Gastroesophageal sphincter (tissue), 4 donors: ENCODE measurements at regions not wholly inside any gene's neighbourhood (a gene's known extent, or its start where the extent isn't known, plus 50 kb on each side); places are given as distances from the start of the nearest gene placed in this dataset.

Experiments used
- ATAC-seq: fragments of 150-250 bp; one replicate; pipeline ENCODE4 v1.9.1; 2016; ENCODE audit warnings: mild to moderate bottlenecking, moderate library complexity
- H3K27ac ChIP-seq, 4 donors: fragments of 200-600 bp; sonication (generic) in 3 of 4; 1 replicate in 3 of 4; 2 replicates in 1 of 4; pipeline ENCODE4 v1.5.1; 2016 to 2019
- H3K27me3 ChIP-seq: fragments of 200-600 bp; sonication (generic); one replicate; pipeline ENCODE4 v1.5.1; 2019
- H3K36me3 ChIP-seq, 2 donors: fragments of 200-600 bp; sonication (generic); one replicate each; pipeline ENCODE4 v1.5.1; 2019; ENCODE audit warnings: control low read depth in 1 of 2
- H3K4me1 ChIP-seq, 3 donors: fragments of 200-600 bp; sonication (generic); 1 replicate in 2 of 3; 2 replicates in 1 of 3; pipeline ENCODE4 v1.5.1; 2016 to 2019; ENCODE audit warnings: control low read depth in 2 of 3
- H3K4me3 ChIP-seq, 2 donors: fragments of 200-600 bp; sonication (generic); one replicate each; pipeline ENCODE4 v1.5.1; 2019; ENCODE audit warnings: mild to moderate bottlenecking in 1 of 2, moderate library complexity in 1 of 2
- H3K9me3 ChIP-seq, 3 donors: fragments of 200-600 bp; sonication (generic); one replicate each; pipeline ENCODE4 v1.5.1; 2017 to 2019; ENCODE audit warnings: control low read depth in 2 of 3
- CTCF ChIP-seq, 4 experiments: fragments of 200-600 bp in 2 of 4; fragments of 450-650 bp in 2 of 4; sonication (generic) in 1 of 4; IDR thresholded peaks; one replicate each; pipeline ENCODE4 v1.5.1; 2017 to 2019; ENCODE audit warnings: antibody characterized with exemption in 4 of 4, mild to moderate bottlenecking in 2 of 4, moderate library complexity in 2 of 4
- EP300 ChIP-seq: sonication (generic); formaldehyde crosslinking; IDR thresholded peaks from one replicate; pipeline ENCODE4 v1.6.1; 2017; ENCODE audit warnings: antibody characterized with exemption, mild to moderate bottlenecking
- POLR2A ChIP-seq, 2 donors: fragments of 450-650 bp; IDR thresholded peaks; one replicate each; pipeline ENCODE4 v1.6.1; 2017; ENCODE audit warnings: antibody characterized with exemption in 2 of 2, mild to moderate bottlenecking in 2 of 2, moderate library complexity in 1 of 2
- POLR2AphosphoS5 ChIP-seq: sonication (generic); formaldehyde crosslinking; IDR thresholded peaks from one replicate; pipeline ENCODE4 v1.6.1; 2017; ENCODE audit warnings: antibody characterized with exemption
- WGBS, 2 donors: methylation state at CpG; one replicate each; pipeline ENCODE4 v1.1.5; 2018; ENCODE audit warnings: low coverage in 1 of 2; 5-methylcytosine and 5-hydroxymethylcytosine counted together

GRCh38 chr7:20466543-20467021 lies 135.9 kb downstream of the ITGB8 start:
- WGBS, 2 donors, result 90 to 92% methylated on average over 1 of the region's 1 CpG
- ATAC-seq, result peak; percentile 31
- Histone ChIP-seq H3K4me3 (no peak overlapping the region), H3K27ac (no peak overlapping the region), H3K27me3 (no peaks in the 10 kb centered on the region), H3K4me1 (no peaks in the 10 kb centered on the region), H3K9me3 (no peaks in the 10 kb centered on the region), H3K36me3 (no peaks in the 10 kb centered on the region)
- no peak for TF ChIP-seq POLR2AphosphoS5

GRCh38 chr7:20470082-20470481 lies 139.4 kb downstream of the ITGB8 start:
- H3K27me3 ChIP-seq, result no peaks in the 10 kb centered on the region
- H3K36me3 ChIP-seq, result no peaks in the 10 kb centered on the region
- 20 to 38% methylated on average over 1 of the region's 1 CpG for WGBS, 2 donors
- no peaks in the 10 kb centered on the region for H3K9me3 ChIP-seq
- no peak overlapping the region for H3K27ac ChIP-seq
- H3K4me3 ChIP-seq, result no peak overlapping the region
- no peak for ATAC-seq
- H3K4me1 ChIP-seq, result no peaks in the 10 kb centered on the region
- no peak for TF ChIP-seq POLR2AphosphoS5
- TF ChIP-seq CTCF (IDR thresholded peaks at IDR 0.05), result no peak
- TF ChIP-seq POLR2A (IDR thresholded peaks at IDR 0.05), result no peak
- TF ChIP-seq EP300, result no peak

- Histone ChIP-seq H3K4me3 (no peak overlapping the region), H3K36me3 (no peaks in the 10 kb centered on the region), H3K4me1 (no peaks in the 10 kb centered on the region), H3K27ac (no peak overlapping the region), H3K27me3 (no peaks in the 10 kb centered on the region), H3K9me3 (no peaks in the 10 kb centered on the region)
- WGBS, 2 donors, result 46 to 87% methylated on average over 1 of the region's 1 CpG
- no peak for ATAC-seq
- TF ChIP-seq EP300, result no peak
- no peak for TF ChIP-seq CTCF (IDR thresholded peaks at IDR 0.05)
- TF ChIP-seq POLR2A (IDR thresholded peaks at IDR 0.05), result no peak
Measured at GRCh38 chr7:20470726-20471125, 140.0 kb downstream of the ITGB8 start.

GRCh38 chr7:20474249-20474648 lies 141.2 kb upstream of the ABCB5 start:
- Histone ChIP-seq H3K9me3 (no peaks in the 10 kb centered on the region), H3K27me3 (no peaks in the 10 kb centered on the region), H3K4me3 (no peak overlapping the region), H3K27ac (no peak overlapping the region), H3K4me1 (no peaks in the 10 kb centered on the region), H3K36me3 (no peaks in the 10 kb centered on the region)
- no peak for ATAC-seq
- 50 to 86% methylated on average over 2 of the region's 2 CpGs for WGBS, 2 donors
- TF ChIP-seq POLR2AphosphoS5 (no peak), CTCF (IDR thresholded peaks at IDR 0.05) (no peak), POLR2A (IDR thresholded peaks at IDR 0.05) (no peak), EP300 (no peak)

- no peaks in the 10 kb centered on the region for H3K36me3 ChIP-seq
- H3K9me3 ChIP-seq, result no peaks in the 10 kb centered on the region
- H3K4me3 ChIP-seq, result no peak overlapping the region
- H3K27ac ChIP-seq, result no peak overlapping the region
- no peak for TF ChIP-seq POLR2A (IDR thresholded peaks at IDR 0.05)
- no peak for TF ChIP-seq POLR2AphosphoS5
- TF ChIP-seq CTCF (IDR thresholded peaks at IDR 0.05), result no peak
- TF ChIP-seq EP300, result no peak
- H3K27me3 ChIP-seq, result no peaks in the 10 kb centered on the region
- no peak for ATAC-seq
- no peaks in the 10 kb centered on the region for H3K4me1 ChIP-seq
Measured at GRCh38 chr7:20475756-20476155, 139.7 kb upstream of the ABCB5 start.

GRCh38 chr7:20477067-20477466 lies 138.4 kb upstream of the ABCB5 start:
- 83 to 100% methylated on average over 1 of the region's 1 CpG for WGBS, 2 donors
- no peak overlapping the region for H3K4me3 ChIP-seq
- TF ChIP-seq CTCF (IDR thresholded peaks at IDR 0.05), result no peak
- no peak for TF ChIP-seq POLR2AphosphoS5
- no peak for TF ChIP-seq EP300
- H3K27ac ChIP-seq, result no peak overlapping the region
- no peak for ATAC-seq
- H3K36me3 ChIP-seq, result no peaks in the 10 kb centered on the region
- no peaks in the 10 kb centered on the region for H3K9me3 ChIP-seq
- H3K4me1 ChIP-seq, result no peaks in the 10 kb centered on the region
- H3K27me3 ChIP-seq, result no peaks in the 10 kb centered on the region
